Astrocyte (in vitro differentiated cells and primary cell): ENCODE measurements at regions not wholly inside any gene's neighbourhood (a gene's known extent, or its start where the extent isn't known, plus 50 kb on each side); places are given as distances from the start of the nearest gene placed in this dataset.
A peak's percentile ranks its signal among the peaks of the same experiment; 100 is the strongest.
"Not testable (repeated sequence)": the region's sequence is repeated elsewhere in the genome, so short reads cannot be mapped to it uniquely, and the experiment has no call there.

Experiments used
- DNase-seq: peaks from one replicate; pipeline ENCODE4 v3.0.0-alpha.2; 2010; ENCODE audit warnings: low read depth
- FAIRE-seq: peaks from 2 replicates; lab custom pipeline; 2011; peaks lifted over from hg19 to GRCh38; lab: Jason Lieb, UNC
- H2AFZ ChIP-seq: 2 replicates; pipeline ENCODE4 v1.6.0; 2012; ENCODE audit warnings: low read depth, low read length, inconsistent platforms
- H3K27ac ChIP-seq: 2 replicates; pipeline ENCODE4 v1.5.1; 2011; ENCODE audit warnings: low read depth, low read length, inconsistent platforms
- H3K27me3 ChIP-seq: 2 replicates; pipeline ENCODE4 v1.6.0; 2011; ENCODE audit warnings: low read length, inconsistent platforms; ENCODE audit not compliant: insufficient read depth
- H3K36me3 ChIP-seq: 2 replicates; pipeline ENCODE4 v1.5.1; 2011; ENCODE audit warnings: low read length, inconsistent platforms; ENCODE audit not compliant: insufficient read depth
- H3K4me1 ChIP-seq: 2 replicates; pipeline ENCODE4 v1.5.1; 2011; ENCODE audit warnings: low read length, inconsistent platforms; ENCODE audit not compliant: insufficient read depth
- H3K4me2 ChIP-seq: 2 replicates; pipeline ENCODE4 v1.6.0; 2012; ENCODE audit warnings: low read length, inconsistent platforms
- H3K4me3 ChIP-seq: 2 replicates; pipeline ENCODE4 v1.5.1; 2011; ENCODE audit warnings: low read depth, mild to moderate bottlenecking, low read length, inconsistent platforms; ENCODE audit not compliant: insufficient read depth
- H3K79me2 ChIP-seq: 2 replicates; pipeline ENCODE4 v1.6.0; 2012; ENCODE audit warnings: mild to moderate bottlenecking, low read length, inconsistent platforms; ENCODE audit not compliant: insufficient read depth
- H3K9ac ChIP-seq: 2 replicates; pipeline ENCODE4 v1.6.0; 2012; ENCODE audit warnings: mild to moderate bottlenecking, low read length, inconsistent platforms
- H3K9me3 ChIP-seq: 2 replicates; pipeline ENCODE4 v1.5.1; 2012; ENCODE audit warnings: low read depth, mild to moderate bottlenecking, low read length, inconsistent platforms; ENCODE audit not compliant: insufficient read depth
- H4K20me1 ChIP-seq: 2 replicates; pipeline ENCODE4 v1.6.0; 2012; ENCODE audit warnings: low read length, inconsistent platforms; ENCODE audit not compliant: insufficient read depth
- H3K27ac Mint-ChIP-seq: one replicate; pipeline ENCODE4 v1.8.0; 2021; ENCODE audit warnings: mild to moderate bottlenecking, mixed read lengths; ENCODE audit not compliant: unreplicated experiment
- H3K27me3 Mint-ChIP-seq: one replicate; pipeline ENCODE4 v1.8.0; 2021; ENCODE audit warnings: low read depth, mixed read lengths; ENCODE audit not compliant: unreplicated experiment
- H3K36me3 Mint-ChIP-seq: one replicate; pipeline ENCODE4 v1.8.0; 2021; ENCODE audit warnings: low read depth, mixed read lengths; ENCODE audit not compliant: unreplicated experiment
- H3K4me1 Mint-ChIP-seq: one replicate; pipeline ENCODE4 v1.8.0; 2021; ENCODE audit warnings: low read depth, mixed read lengths; ENCODE audit not compliant: unreplicated experiment
- H3K4me3 Mint-ChIP-seq: one replicate; pipeline ENCODE4 v1.8.0; 2021; ENCODE audit warnings: mild to moderate bottlenecking, moderate library complexity, mixed read lengths; ENCODE audit not compliant: unreplicated experiment
- H3K9me3 Mint-ChIP-seq: one replicate; pipeline ENCODE4 v1.8.0; 2021; ENCODE audit warnings: mild to moderate bottlenecking, mixed read lengths; ENCODE audit not compliant: unreplicated experiment

GRCh38 chr2:87194254-87194999, 172.8 kb upstream of the PLGLB1 start:
- FAIRE-seq: peak; percentile 37

GRCh38 chr2:87196720-87197388, 175.2 kb upstream of the PLGLB1 start:
- not testable (repeated sequence) for FAIRE-seq

More at GRCh38 chr2:87194254-87194999, 172.8 kb upstream of the PLGLB1 start:
- not testable (repeated sequence) for H3K9me3 Mint-ChIP-seq, H3K27ac Mint-ChIP-seq, H4K20me1 ChIP-seq, H3K4me3 ChIP-seq, DNase-seq, H3K4me3 Mint-ChIP-seq, H3K4me2 ChIP-seq, H3K27me3 ChIP-seq, H3K27me3 Mint-ChIP-seq, H3K4me1 ChIP-seq, H3K27ac ChIP-seq, H3K36me3 ChIP-seq, H3K4me1 Mint-ChIP-seq, H3K9ac ChIP-seq, H3K79me2 ChIP-seq, H3K9me3 ChIP-seq, H3K36me3 Mint-ChIP-seq, H2AFZ ChIP-seq

DNA sequence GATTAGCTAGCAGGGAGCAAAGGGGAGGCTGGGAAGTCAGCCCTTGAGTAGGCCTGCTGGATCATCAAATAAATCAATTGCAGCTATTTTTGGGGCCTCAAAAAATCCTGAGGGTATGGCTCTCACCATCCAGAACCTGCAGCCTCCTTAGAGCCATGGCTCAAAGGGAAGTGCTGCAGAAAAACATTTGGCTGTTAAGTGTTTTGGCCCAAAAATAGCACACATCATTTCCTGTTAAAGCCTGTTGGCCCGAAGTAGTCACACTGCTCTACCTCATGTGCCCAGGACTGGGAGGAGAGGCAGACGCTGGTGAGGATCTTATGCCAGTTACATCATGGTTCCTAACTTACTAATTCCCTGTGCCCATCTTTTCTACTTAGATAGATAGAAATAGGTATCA, 176.8 kb upstream of the PLGLB1 start:
- not testable (repeated sequence) for H3K27me3 ChIP-seq, H3K4me1 Mint-ChIP-seq, H2AFZ ChIP-seq, H3K9me3 Mint-ChIP-seq, FAIRE-seq, H3K27ac Mint-ChIP-seq, H3K4me2 ChIP-seq, H3K4me3 ChIP-seq, H3K4me1 ChIP-seq, DNase-seq, H3K27ac ChIP-seq, H3K27me3 Mint-ChIP-seq, H3K9me3 ChIP-seq, H3K9ac ChIP-seq, H3K36me3 ChIP-seq, H3K4me3 Mint-ChIP-seq, H3K36me3 Mint-ChIP-seq, H3K79me2 ChIP-seq, H4K20me1 ChIP-seq

More at GRCh38 chr2:87196720-87197388, 175.2 kb upstream of the PLGLB1 start:
- not testable (repeated sequence) for H3K27ac ChIP-seq, H3K27ac Mint-ChIP-seq, DNase-seq, H3K27me3 ChIP-seq, H3K9me3 Mint-ChIP-seq, H3K36me3 Mint-ChIP-seq, H3K27me3 Mint-ChIP-seq, H3K36me3 ChIP-seq, H3K9me3 ChIP-seq, H3K4me3 Mint-ChIP-seq, H3K9ac ChIP-seq, H2AFZ ChIP-seq, H3K79me2 ChIP-seq, H3K4me1 ChIP-seq, H3K4me1 Mint-ChIP-seq, H3K4me2 ChIP-seq, H3K4me3 ChIP-seq, H4K20me1 ChIP-seq

GRCh38 chr2:87199228-87199627, 177.6 kb upstream of the PLGLB1 start:
- not testable (repeated sequence) for H3K27ac Mint-ChIP-seq, H3K4me1 Mint-ChIP-seq, H3K36me3 ChIP-seq, H3K36me3 Mint-ChIP-seq, H3K9me3 Mint-ChIP-seq, H3K27ac ChIP-seq, DNase-seq, H3K4me1 ChIP-seq, H3K27me3 Mint-ChIP-seq, H4K20me1 ChIP-seq, H3K27me3 ChIP-seq, H2AFZ ChIP-seq, FAIRE-seq, H3K9me3 ChIP-seq, H3K4me3 Mint-ChIP-seq, H3K79me2 ChIP-seq, H3K4me3 ChIP-seq, H3K9ac ChIP-seq, H3K4me2 ChIP-seq

GRCh38 chr2:87204569-87205147, 183.0 kb upstream of the PLGLB1 start:
- H3K4me1 ChIP-seq, H2AFZ ChIP-seq, H3K36me3 ChIP-seq, H3K27ac Mint-ChIP-seq, H3K9ac ChIP-seq, DNase-seq, H3K27me3 Mint-ChIP-seq, H3K9me3 Mint-ChIP-seq, H3K27me3 ChIP-seq, H3K36me3 Mint-ChIP-seq, FAIRE-seq, H3K4me2 ChIP-seq, H3K4me3 Mint-ChIP-seq, H3K9me3 ChIP-seq, H3K4me1 Mint-ChIP-seq, H3K27ac ChIP-seq, H4K20me1 ChIP-seq, H3K79me2 ChIP-seq, H3K4me3 ChIP-seq: not testable (repeated sequence)

- not testable (repeated sequence) for H3K27me3 Mint-ChIP-seq, DNase-seq, H3K27ac ChIP-seq, H3K4me1 ChIP-seq, H3K9ac ChIP-seq, H3K9me3 ChIP-seq, H3K27me3 ChIP-seq, H3K9me3 Mint-ChIP-seq, H4K20me1 ChIP-seq, H3K4me3 Mint-ChIP-seq, H3K4me3 ChIP-seq, H3K4me2 ChIP-seq, H2AFZ ChIP-seq, H3K36me3 ChIP-seq, H3K4me1 Mint-ChIP-seq, FAIRE-seq, H3K36me3 Mint-ChIP-seq, H3K79me2 ChIP-seq, H3K27ac Mint-ChIP-seq
Observed at GRCh38 chr2:87212938-87213337, 191.3 kb upstream of the PLGLB1 start.
